ENCODE measurements at regions not wholly inside any gene's neighbourhood (a gene's known extent, or its start where the extent isn't known, plus 50 kb on each side); places are given as distances from the start of the nearest gene placed in this dataset.

- Mint-ChIP-seq H3K27ac (peak overlapping the region in 1 of 10 donors; percentile 4), H3K9me3 (peaks cover 0 to 8% (median 0%) of the 10 kb centered on the region in 9 donors), H3K4me3 (no peak overlapping the region), H3K27me3 (peaks cover 5 to 37% (median 19%) of the 10 kb centered on the region in 5 donors), H3K4me1 (peaks cover 0 to 9% (median 0%) of the 10 kb centered on the region in 4 donors), H3K36me3 (no peaks in the 10 kb centered on the region)
- POLR2A ChIA-PET = no interaction called here
- no peak for ATAC-seq
- peak in 1 of 10 donors; percentile 14 for DNase-seq
Measured at GRCh38 chr22:48955351-48956311, 872.0 kb downstream of the BRD1 start.

DNA sequence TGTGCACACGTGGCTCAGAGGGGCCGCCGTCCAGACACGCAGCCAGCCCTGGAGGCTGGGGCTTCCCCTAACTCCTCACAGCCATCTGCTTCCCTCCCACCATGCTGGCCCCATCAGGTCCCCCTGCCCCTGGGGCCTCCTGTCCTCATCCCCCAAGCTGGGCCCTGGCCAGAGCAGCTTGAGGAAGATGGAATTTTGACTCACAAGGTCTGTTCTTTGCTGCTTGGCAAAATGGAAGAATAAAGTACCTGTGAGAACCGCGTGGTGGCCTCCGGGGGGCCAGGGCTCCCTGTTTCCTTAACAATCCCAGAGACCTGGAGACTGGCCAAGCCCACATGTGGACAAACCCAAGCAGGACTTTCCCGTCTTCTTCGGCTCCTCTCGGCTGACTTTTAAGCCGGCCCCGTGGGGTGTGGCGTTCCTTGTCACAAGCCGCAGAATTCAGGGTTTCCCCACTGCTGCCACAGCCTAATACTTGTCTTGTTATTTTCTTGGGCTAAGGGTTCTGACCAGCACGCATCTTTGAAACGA, 872.8 kb downstream of the BRD1 start:
- H3K4me1 Mint-ChIP-seq = peaks cover 0 to 9% (median 0%) of the 10 kb centered on the region in 4 donors
- H3K9me3 Mint-ChIP-seq = peaks cover 0 to 8% (median 0%) of the 10 kb centered on the region in 9 donors
- no peaks in the 10 kb centered on the region for H3K36me3 Mint-ChIP-seq
- POLR2A ChIA-PET = no interaction called here
- H3K27ac Mint-ChIP-seq = no peak overlapping the region
- no peak overlapping the region for H3K4me3 Mint-ChIP-seq
- DNase-seq = peak in 1 of 10 donors; percentile 0
- ATAC-seq = no peak
- peaks cover 0 to 34% (median 15%) of the 10 kb centered on the region in 5 donors for H3K27me3 Mint-ChIP-seq

DNA sequence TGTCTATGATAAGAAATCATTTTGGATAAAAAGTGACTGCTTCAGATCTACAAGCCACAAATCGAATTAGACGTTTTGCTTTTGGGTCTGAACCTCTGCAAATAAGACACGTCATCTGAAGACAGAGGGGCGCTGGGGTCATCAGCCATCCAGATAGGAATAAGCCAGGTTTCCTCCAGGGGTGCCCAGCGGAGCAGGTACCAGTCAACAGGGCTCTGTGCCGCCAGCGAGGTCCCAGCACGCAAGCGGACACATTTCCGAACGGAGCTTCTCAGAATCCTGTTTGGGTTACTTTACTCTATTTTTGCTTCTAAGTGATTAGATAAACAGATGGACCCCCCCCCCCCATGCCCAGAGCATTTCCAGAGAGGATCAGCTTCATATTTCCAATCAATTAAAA, 873.8 kb downstream of the BRD1 start:
- peak in 1 of 10 donors; percentile 4 for DNase-seq
- POLR2A ChIA-PET = no interaction called here
- Mint-ChIP-seq H3K4me3 (no peak overlapping the region), H3K36me3 (no peaks in the 10 kb centered on the region), H3K4me1 (peaks cover 0 to 10% (median 0%) of the 10 kb centered on the region in 4 donors), H3K27ac (no peak overlapping the region), H3K9me3 (peaks cover 0 to 8% (median 0%) of the 10 kb centered on the region in 9 donors), H3K27me3 (peaks cover 0 to 36% (median 20%) of the 10 kb centered on the region in 5 donors)
- ATAC-seq = no peak

DNA sequence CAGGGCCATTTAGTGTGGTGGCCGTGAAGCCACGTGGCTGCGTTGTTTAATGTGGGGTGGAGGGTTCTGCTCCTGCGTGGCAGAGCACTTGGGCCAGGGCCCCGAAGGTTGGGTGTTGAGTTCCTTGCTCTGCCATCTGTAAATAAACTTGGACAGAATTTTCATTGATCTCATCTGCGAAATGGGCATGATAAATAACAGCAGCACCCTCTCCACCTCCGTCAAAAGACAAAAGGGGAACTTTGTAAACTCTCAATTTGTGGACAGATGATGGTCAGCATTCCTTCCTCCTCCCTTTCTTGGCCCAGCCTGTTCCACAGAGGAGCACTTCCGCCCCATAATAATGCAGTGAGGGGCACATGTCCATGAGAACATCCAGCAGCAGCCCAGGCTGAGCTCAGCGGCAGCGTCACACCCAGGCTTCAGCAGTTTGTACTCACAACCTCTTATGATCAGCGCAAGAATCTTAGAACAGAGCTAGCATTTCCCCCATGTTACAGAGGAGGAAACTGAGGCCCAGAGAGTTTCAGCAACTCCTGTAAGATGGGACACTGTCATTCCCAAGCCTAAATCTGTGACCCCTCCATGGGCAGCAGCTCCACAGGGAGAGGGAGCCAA, 874.5 kb downstream of the BRD1 start:
- Mint-ChIP-seq H3K27me3 (peaks cover 0 to 36% (median 19%) of the 10 kb centered on the region in 5 donors), H3K27ac (no peak overlapping the region), H3K9me3 (peaks cover 0 to 8% (median 0%) of the 10 kb centered on the region in 9 donors), H3K4me3 (no peak overlapping the region), H3K36me3 (no peaks in the 10 kb centered on the region), H3K4me1 (peaks cover 0 to 10% (median 0%) of the 10 kb centered on the region in 4 donors)
- ATAC-seq = no peak
- peak in 1 of 10 donors; percentile 5 for DNase-seq
- POLR2A ChIA-PET = no interaction called here

DNA sequence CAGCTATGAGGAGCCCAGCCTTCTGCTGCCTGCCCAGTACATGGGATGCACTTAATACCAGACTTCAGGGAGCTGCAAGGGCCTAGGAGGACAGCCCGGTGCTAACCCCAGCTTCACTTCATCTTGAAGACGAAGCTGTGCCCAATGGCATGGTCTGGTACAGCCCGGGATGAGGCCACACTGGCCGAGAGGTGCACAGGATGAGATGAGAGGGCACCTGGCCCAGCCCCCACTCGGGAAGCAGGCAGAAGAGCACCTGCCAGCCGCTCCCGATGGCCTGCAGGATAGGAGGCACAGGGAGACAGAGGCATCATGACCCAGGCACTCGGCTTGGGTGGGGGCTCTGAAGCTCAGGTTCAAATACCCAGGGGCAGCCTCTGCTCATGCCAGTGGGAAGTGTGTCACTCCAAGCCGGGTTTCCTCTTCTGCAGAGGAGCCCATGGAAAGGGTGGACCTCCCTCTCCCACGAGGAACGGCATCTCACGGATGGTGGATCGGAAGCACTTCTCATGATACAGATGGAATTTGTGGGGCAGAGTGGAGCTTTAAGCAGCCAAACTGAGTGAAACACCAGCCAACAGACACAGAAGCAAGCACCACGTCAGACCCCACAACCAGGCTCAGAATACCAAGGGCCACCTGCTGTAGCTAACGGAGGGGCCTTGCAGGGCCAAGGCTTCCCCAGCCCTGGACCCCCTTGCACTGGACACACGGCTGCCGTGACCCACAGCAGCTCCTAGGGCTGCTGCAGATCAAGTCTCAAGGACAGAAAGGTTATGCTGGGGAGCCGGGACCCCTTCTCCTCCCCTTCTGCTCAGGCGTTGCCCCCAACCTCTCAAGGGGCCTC, 875.2 kb downstream of the BRD1 start:
- POLR2A ChIA-PET = no interaction called here
- Mint-ChIP-seq H3K4me1 (peaks cover 0 to 10% (median 0%) of the 10 kb centered on the region in 4 donors), H3K36me3 (no peaks in the 10 kb centered on the region), H3K27ac (no peak overlapping the region), H3K4me3 (no peak overlapping the region), H3K27me3 (peaks cover 0 to 32% (median 14%) of the 10 kb centered on the region in 5 donors), H3K9me3 (peaks cover 0 to 8% (median 0%) of the 10 kb centered on the region in 9 donors)
- DNase-seq (peak in 1 of 10 donors; percentile 11), ATAC-seq (no peak)

DNA sequence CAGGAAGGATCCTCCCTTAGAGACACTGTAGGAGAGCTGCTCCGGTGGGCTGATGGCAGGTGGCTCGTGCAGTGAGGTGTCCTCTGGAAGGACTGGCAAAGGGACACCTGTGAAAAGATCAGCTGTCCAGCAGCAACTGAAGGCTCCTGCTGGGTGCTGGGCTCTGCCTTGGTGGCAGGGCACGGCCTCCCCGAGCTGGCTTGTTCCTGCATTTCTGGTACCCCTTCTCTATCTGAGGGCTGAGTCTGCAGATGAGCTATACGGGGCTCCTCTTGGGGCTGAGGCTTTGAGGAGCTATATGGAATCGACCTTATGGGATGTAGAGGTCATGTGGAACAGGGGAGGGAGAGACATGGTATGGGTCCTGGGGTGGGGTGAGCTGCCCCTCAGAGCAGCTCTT, 875.8 kb downstream of the BRD1 start:
- Mint-ChIP-seq H3K4me3 (no peak overlapping the region), H3K27me3 (peaks cover 0 to 29% (median 14%) of the 10 kb centered on the region in 5 donors), H3K36me3 (no peaks in the 10 kb centered on the region), H3K9me3 (peaks cover 0 to 6% (median 0%) of the 10 kb centered on the region in 9 donors), H3K4me1 (peaks cover 0 to 7% (median 0%) of the 10 kb centered on the region in 4 donors), H3K27ac (no peak overlapping the region)
- POLR2A ChIA-PET = no interaction called here
- peak in 1 of 10 donors; percentile 14 for DNase-seq
- no peak for ATAC-seq

DNA sequence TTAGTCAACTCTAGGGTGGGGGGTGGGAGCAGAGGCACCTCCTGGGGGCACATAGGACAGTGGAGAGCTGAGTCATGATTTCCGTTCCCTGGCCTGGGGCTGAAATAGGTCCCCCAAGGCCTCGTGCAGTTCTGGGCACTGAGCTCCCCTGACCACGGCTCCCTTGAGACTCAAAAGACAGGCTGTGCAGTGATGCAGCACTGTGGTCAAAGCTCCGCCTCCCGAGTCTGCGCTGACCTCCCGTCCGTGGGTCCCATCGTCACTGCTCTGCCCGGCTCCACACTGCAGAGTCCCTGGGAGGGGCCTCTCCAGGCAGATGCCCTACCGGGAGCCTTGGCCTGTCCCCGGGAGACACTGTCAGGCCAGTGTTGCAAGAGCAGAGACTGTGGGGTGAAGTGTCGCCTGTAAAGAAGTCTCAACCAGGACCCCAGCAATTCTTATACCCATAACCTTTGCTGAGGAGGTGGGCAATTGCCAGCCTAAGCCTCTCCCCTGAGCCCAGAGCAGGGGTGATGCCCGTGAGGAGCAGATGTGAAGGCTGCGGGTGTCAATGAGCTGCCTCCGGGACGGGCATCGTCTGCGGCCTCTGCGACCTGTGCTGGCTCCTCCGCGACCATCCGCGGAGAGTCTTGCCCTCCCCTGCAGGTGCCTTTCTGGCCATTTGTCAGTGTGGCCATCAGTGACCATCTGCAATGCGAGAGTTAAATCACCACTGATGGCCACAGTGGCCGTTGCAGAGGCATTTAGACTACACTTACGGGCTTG, 877.3 kb downstream of the BRD1 start:
- no peak overlapping the region for H3K4me3 Mint-ChIP-seq
- H3K27ac Mint-ChIP-seq = no peak overlapping the region
- no peak for ATAC-seq
- POLR2A ChIA-PET = no interaction called here
- H3K4me1 Mint-ChIP-seq = peaks cover 0 to 1% (median 0%) of the 10 kb centered on the region in 4 donors
- no peaks in the 10 kb centered on the region for H3K9me3 Mint-ChIP-seq
- DNase-seq = peak in 1 of 10 donors; percentile 16
- no peaks in the 10 kb centered on the region for H3K36me3 Mint-ChIP-seq
- H3K27me3 Mint-ChIP-seq = peaks cover 0 to 29% (median 14%) of the 10 kb centered on the region in 5 donors

DNA sequence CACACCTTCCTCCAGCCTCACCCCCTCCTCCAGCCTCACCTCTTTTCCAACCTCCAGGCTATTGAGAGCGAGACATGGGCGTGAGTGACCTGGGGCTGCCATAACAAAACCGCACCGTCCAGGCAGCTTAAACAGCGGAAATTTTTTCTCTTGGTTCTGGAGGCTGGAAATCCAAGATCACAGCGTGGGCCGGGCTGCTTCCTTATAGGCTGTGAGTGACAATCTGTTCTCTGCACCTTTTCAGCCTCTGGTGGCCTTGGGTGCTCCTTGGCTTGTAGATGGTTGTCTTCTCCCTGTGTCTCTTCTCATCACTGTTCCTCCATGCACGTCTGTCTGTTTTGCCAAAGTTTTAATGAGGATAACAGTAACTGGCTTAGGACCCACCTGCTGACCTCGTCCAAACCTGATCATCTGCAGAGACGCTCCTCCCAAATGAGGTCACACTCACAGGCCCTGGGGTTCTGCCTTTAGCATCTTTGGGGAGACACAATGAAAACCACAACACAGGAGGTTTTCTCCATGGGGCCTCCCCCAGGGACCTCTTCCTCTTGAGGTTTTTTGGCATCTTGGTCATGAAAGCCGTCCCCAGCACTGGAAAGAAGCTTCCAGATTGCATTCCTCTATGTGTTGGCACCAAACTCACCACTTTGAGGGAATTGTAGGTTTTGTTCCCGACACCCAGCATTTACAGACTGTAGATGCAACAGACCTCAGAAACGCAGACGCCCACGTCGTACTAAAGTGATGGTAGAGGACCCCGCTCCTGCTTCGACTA, 878.1 kb downstream of the BRD1 start:
- ATAC-seq (no peak), DNase-seq (peak in 1 of 10 donors; percentile 3)
- H3K4me3 Mint-ChIP-seq = no peak overlapping the region
- peaks cover 0 to 29% (median 14%) of the 10 kb centered on the region in 5 donors for H3K27me3 Mint-ChIP-seq
- peaks cover 0 to 1% (median 0%) of the 10 kb centered on the region in 4 donors for H3K4me1 Mint-ChIP-seq
- POLR2A ChIA-PET = no interaction called here
- H3K27ac Mint-ChIP-seq = no peak overlapping the region
- H3K36me3 Mint-ChIP-seq = no peaks in the 10 kb centered on the region
- no peaks in the 10 kb centered on the region for H3K9me3 Mint-ChIP-seq

- Mint-ChIP-seq H3K9me3 (no peaks in the 10 kb centered on the region), H3K4me1 (peaks cover 0 to 1% (median 0%) of the 10 kb centered on the region in 4 donors), H3K36me3 (no peaks in the 10 kb centered on the region), H3K4me3 (no peak overlapping the region), H3K27me3 (peaks cover 0 to 31% (median 14%) of the 10 kb centered on the region in 5 donors), H3K27ac (no peak overlapping the region)
- DNase-seq = no peak
- POLR2A ChIA-PET = no interaction called here
- no peak for ATAC-seq
Measured at GRCh38 chr22:48948575-48949170, 879.0 kb downstream of the BRD1 start.

DNA sequence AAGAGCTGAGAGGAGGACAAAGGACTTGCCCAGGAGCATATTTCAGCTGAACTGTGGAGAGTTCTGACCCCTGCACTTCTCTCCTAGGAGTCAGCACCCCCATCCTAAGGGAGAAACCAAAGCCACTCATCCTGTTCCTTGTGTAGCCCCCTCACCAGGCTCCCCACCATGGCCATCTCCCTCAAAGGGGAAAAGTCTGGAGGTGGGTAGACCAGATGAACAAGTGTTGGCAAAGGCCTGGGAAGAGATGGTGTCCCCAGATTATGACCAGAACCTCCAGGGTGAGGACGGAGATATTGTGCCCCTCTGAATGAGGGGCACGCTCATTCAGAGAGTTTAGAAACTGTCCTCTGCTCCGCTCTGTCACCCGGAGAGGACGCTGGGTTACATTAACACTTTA, 880.0 kb downstream of the BRD1 start:
- POLR2A ChIA-PET = no interaction called here
- H3K27ac Mint-ChIP-seq = no peak overlapping the region
- H3K4me1 Mint-ChIP-seq = peaks cover 0 to 1% (median 0%) of the 10 kb centered on the region in 4 donors
- H3K36me3 Mint-ChIP-seq = no peaks in the 10 kb centered on the region
- ATAC-seq (no peak), DNase-seq (no peak)
- H3K4me3 Mint-ChIP-seq = no peak overlapping the region
- no peaks in the 10 kb centered on the region for H3K9me3 Mint-ChIP-seq
- H3K27me3 Mint-ChIP-seq = peaks cover 0 to 30% (median 11%) of the 10 kb centered on the region in 5 donors

All from naive thymus-derived CD8-positive, alpha-beta T cell (primary cell).